ENCODE measurements at regions not wholly inside any gene's neighbourhood (a gene's known extent, or its start where the extent isn't known, plus 50 kb on each side); places are given as distances from the start of the nearest gene placed in this dataset.

- TF ChIP-seq EZH2 (IDR thresholded peaks at IDR 0.05; ENCODE audit: insufficient read depth, low read length) (no peak), CTCF (IDR thresholded peaks at IDR 0.05; ENCODE audit: insufficient read depth, low read depth, low read length) (no peak)
- Histone ChIP-seq H3K27ac (ENCODE audit: low read depth, low read length) (no peak overlapping the region), H3K4me2 (ENCODE audit: low read length) (no peak overlapping the region), H3K27me3 (ENCODE audit: insufficient read depth, low read length) (no peaks in the 10 kb centered on the region), H3K79me2 (ENCODE audit: insufficient read depth, low read length) (no peaks in the 10 kb centered on the region), H3K9me3 (ENCODE audit: insufficient read depth, low read depth, low read length) (no peaks in the 10 kb centered on the region), H2AFZ (ENCODE audit: low read depth, low read length) (no peak overlapping the region), H3K4me1 (ENCODE audit: insufficient read depth, low read length) (peaks cover 13% of the 10 kb centered on the region), H3K9ac (ENCODE audit: low read length) (no peak overlapping the region), H4K20me1 (ENCODE audit: insufficient read depth, low read length) (no peaks in the 10 kb centered on the region), H3K36me3 (ENCODE audit: insufficient read depth, low read length) (no peaks in the 10 kb centered on the region), H3K4me3 (ENCODE audit: insufficient read depth, low read depth, low read length) (no peak overlapping the region)
- H3K27ac Mint-ChIP-seq (ENCODE audit: unreplicated experiment) = no peak overlapping the region
- H3K4me1 Mint-ChIP-seq (ENCODE audit: low read depth, unreplicated experiment) = peaks cover 10% of the 10 kb centered on the region
- no peak for DNase-seq (ENCODE audit: low read depth)
- H3K9me3 Mint-ChIP-seq (ENCODE audit: unreplicated experiment) = no peaks in the 10 kb centered on the region
- no peak overlapping the region for H3K4me3 Mint-ChIP-seq (ENCODE audit: unreplicated experiment)
- H3K36me3 Mint-ChIP-seq (ENCODE audit: low read depth, unreplicated experiment) = no peaks in the 10 kb centered on the region
- FAIRE-seq = no peak
- no peaks in the 10 kb centered on the region for H3K27me3 Mint-ChIP-seq (ENCODE audit: low read depth, unreplicated experiment)
These were observed 186.2 kb upstream of the TARS1 start for GRCh38 chr5:33254579-33254978.

- H3K4me2 ChIP-seq (ENCODE audit: low read length) = peak overlapping the region; percentile 44
- no peak for TF ChIP-seq EZH2 (IDR thresholded peaks at IDR 0.05; ENCODE audit: insufficient read depth, low read length)
- no peak for TF ChIP-seq CTCF (IDR thresholded peaks at IDR 0.05; ENCODE audit: insufficient read depth, low read depth, low read length)
- H3K9ac ChIP-seq (ENCODE audit: low read length) = no peak overlapping the region
These were observed 182.8 kb upstream of the TARS1 start for GRCh38 chr5:33257807-33258429.

GRCh38 chr5:33258553-33258952 lies 182.2 kb upstream of the TARS1 start:
- peak overlapping the region; percentile 44 for H3K4me2 ChIP-seq (ENCODE audit: low read length)
- no peak overlapping the region for H3K9ac ChIP-seq (ENCODE audit: low read length)
- peak; percentile 47 for DNase-seq (ENCODE audit: low read depth)
- H3K4me3 ChIP-seq (ENCODE audit: insufficient read depth, low read depth, low read length) = no peak overlapping the region
- no peaks in the 10 kb centered on the region for H3K27me3 Mint-ChIP-seq (ENCODE audit: low read depth, unreplicated experiment)
- H3K27ac Mint-ChIP-seq (ENCODE audit: unreplicated experiment) = no peak overlapping the region
- H3K9me3 Mint-ChIP-seq (ENCODE audit: unreplicated experiment) = no peaks in the 10 kb centered on the region
- H2AFZ ChIP-seq (ENCODE audit: low read depth, low read length) = no peak overlapping the region
- H3K79me2 ChIP-seq (ENCODE audit: insufficient read depth, low read length) = no peaks in the 10 kb centered on the region
- no peaks in the 10 kb centered on the region for H3K9me3 ChIP-seq (ENCODE audit: insufficient read depth, low read depth, low read length)
- H4K20me1 ChIP-seq (ENCODE audit: insufficient read depth, low read length) = no peaks in the 10 kb centered on the region
- H3K4me1 ChIP-seq (ENCODE audit: insufficient read depth, low read length) = peaks cover 30% of the 10 kb centered on the region
- TF ChIP-seq EZH2 (IDR thresholded peaks at IDR 0.05; ENCODE audit: insufficient read depth, low read length) (no peak), CTCF (IDR thresholded peaks at IDR 0.05; ENCODE audit: insufficient read depth, low read depth, low read length) (no peak)
- H3K36me3 ChIP-seq (ENCODE audit: insufficient read depth, low read length) = no peaks in the 10 kb centered on the region
- no peaks in the 10 kb centered on the region for H3K27me3 ChIP-seq (ENCODE audit: insufficient read depth, low read length)
- peaks cover 24% of the 10 kb centered on the region for H3K4me1 Mint-ChIP-seq (ENCODE audit: low read depth, unreplicated experiment)
- H3K36me3 Mint-ChIP-seq (ENCODE audit: low read depth, unreplicated experiment) = no peaks in the 10 kb centered on the region
- peak; percentile 72 for FAIRE-seq
- no peak overlapping the region for H3K4me3 Mint-ChIP-seq (ENCODE audit: unreplicated experiment)
- peak overlapping the region; percentile 53 for H3K27ac ChIP-seq (ENCODE audit: low read depth, low read length)

More at GRCh38 chr5:33257807-33258429, 182.8 kb upstream of the TARS1 start:
- H3K27me3 ChIP-seq (ENCODE audit: insufficient read depth, low read length) = no peaks in the 10 kb centered on the region
- Mint-ChIP-seq H3K9me3 (ENCODE audit: unreplicated experiment) (no peaks in the 10 kb centered on the region), H3K27me3 (ENCODE audit: low read depth, unreplicated experiment) (no peaks in the 10 kb centered on the region), H3K27ac (ENCODE audit: unreplicated experiment) (no peak overlapping the region), H3K36me3 (ENCODE audit: low read depth, unreplicated experiment) (no peaks in the 10 kb centered on the region), H3K4me1 (ENCODE audit: low read depth, unreplicated experiment) (peaks cover 24% of the 10 kb centered on the region), H3K4me3 (ENCODE audit: unreplicated experiment) (no peak overlapping the region)
- H3K36me3 ChIP-seq (ENCODE audit: insufficient read depth, low read length) = no peaks in the 10 kb centered on the region
- peak; percentile 90 for DNase-seq (ENCODE audit: low read depth)
- no peak overlapping the region for H3K4me3 ChIP-seq (ENCODE audit: insufficient read depth, low read depth, low read length)
- peak; percentile 97 for FAIRE-seq
- H4K20me1 ChIP-seq (ENCODE audit: insufficient read depth, low read length) = no peaks in the 10 kb centered on the region
- no peaks in the 10 kb centered on the region for H3K79me2 ChIP-seq (ENCODE audit: insufficient read depth, low read length)
- H3K9me3 ChIP-seq (ENCODE audit: insufficient read depth, low read depth, low read length) = no peaks in the 10 kb centered on the region
- H3K4me1 ChIP-seq (ENCODE audit: insufficient read depth, low read length) = peaks cover 30% of the 10 kb centered on the region
- H2AFZ ChIP-seq (ENCODE audit: low read depth, low read length) = peak overlapping the region; percentile 43
- peak overlapping the region; percentile 53 for H3K27ac ChIP-seq (ENCODE audit: low read depth, low read length)
